Colonic mucosa (tissue), 4 donors: ENCODE measurements at regions not wholly inside any gene's neighbourhood (a gene's known extent, or its start where the extent isn't known, plus 50 kb on each side); places are given as distances from the start of the nearest gene placed in this dataset.

Source experiments
- DNase-seq: peaks from one replicate; pipeline ENCODE4 v3.0.0-alpha.2; 2020
- H3K27ac ChIP-seq: fragments of 200-600 bp; one replicate; pipeline ENCODE4 v1.8.0; 2021
- H3K27me3 ChIP-seq: fragments of 200-600 bp; one replicate; pipeline ENCODE4 v1.8.0; 2021
- H3K36me3 ChIP-seq: fragments of 200-600 bp; one replicate; pipeline ENCODE4 v1.8.0; 2021
- H3K4me1 ChIP-seq: fragments of 200-600 bp; one replicate; pipeline ENCODE4 v1.8.0; 2021; ENCODE audit warnings: mild to moderate bottlenecking
- H3K4me3 ChIP-seq: fragments of 200-600 bp; one replicate; pipeline ENCODE4 v1.8.0; 2021
- H3K9ac ChIP-seq, 2 donors: one replicate each; pipeline ENCODE4 v1.7.0; 2013; ENCODE audit warnings: control low read depth in 2 of 2, low read depth in 2 of 2, low read length in 2 of 2
- H3K9me3 ChIP-seq: fragments of 200-600 bp; one replicate; pipeline ENCODE4 v1.8.0; 2021
- intact Hi-C: fragments of 100-400 bp; cut with DNase I; formaldehyde crosslinking; loops from one replicate; pipeline ENCODE4 v1.14.1; 2022
- TF ChIP-seq, protein P1 (sequence below): fragments of 200-600 bp; IDR thresholded peaks from one replicate; pipeline ENCODE4 v1.8.0; 2022; ENCODE audit warnings: antibody characterized with exemption, mild to moderate bottlenecking
- donor health status: healthy.
- donor health status: DM: no; HTN: no; CAD: no.
- donor health status: DM: no; HTN: no; CAD: no.

DNA sequence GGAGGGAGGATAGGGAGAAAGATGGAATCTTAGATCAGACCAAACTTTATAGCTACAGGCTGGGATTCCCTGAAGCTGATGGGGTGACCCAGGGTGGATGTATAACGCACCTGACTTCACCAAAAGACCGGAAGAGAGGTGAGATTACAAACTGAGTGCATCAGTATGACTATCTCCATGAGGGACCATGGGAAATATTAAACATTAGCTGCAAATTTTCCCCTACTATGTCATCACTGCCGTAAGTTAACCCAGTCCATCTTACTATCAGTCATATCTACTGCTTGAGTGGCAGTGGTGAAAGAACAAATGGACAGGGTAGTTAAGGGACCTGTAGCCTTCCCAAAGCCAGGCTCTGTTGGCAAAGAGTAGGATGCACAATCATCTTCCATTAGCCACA, 368.3 kb downstream of the EFNA5 start:
- no peak overlapping the region for H3K9ac ChIP-seq
- TF ChIP-seq, protein P1, sequence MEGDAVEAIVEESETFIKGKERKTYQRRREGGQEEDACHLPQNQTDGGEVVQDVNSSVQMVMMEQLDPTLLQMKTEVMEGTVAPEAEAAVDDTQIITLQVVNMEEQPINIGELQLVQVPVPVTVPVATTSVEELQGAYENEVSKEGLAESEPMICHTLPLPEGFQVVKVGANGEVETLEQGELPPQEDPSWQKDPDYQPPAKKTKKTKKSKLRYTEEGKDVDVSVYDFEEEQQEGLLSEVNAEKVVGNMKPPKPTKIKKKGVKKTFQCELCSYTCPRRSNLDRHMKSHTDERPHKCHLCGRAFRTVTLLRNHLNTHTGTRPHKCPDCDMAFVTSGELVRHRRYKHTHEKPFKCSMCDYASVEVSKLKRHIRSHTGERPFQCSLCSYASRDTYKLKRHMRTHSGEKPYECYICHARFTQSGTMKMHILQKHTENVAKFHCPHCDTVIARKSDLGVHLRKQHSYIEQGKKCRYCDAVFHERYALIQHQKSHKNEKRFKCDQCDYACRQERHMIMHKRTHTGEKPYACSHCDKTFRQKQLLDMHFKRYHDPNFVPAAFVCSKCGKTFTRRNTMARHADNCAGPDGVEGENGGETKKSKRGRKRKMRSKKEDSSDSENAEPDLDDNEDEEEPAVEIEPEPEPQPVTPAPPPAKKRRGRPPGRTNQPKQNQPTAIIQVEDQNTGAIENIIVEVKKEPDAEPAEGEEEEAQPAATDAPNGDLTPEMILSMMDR = no peak
- no peak overlapping the region for H3K4me3 ChIP-seq
- intact Hi-C loops = no loop called here
- no peak for DNase-seq
- H3K36me3 ChIP-seq = no peaks in the 10 kb centered on the region
- H3K27ac ChIP-seq = no peak overlapping the region
- no peaks in the 10 kb centered on the region for H3K4me1 ChIP-seq
- no peaks in the 10 kb centered on the region for H3K27me3 ChIP-seq
- H3K9me3 ChIP-seq = no peaks in the 10 kb centered on the region

GRCh38 chr5:107301999-107302398, 368.7 kb downstream of the EFNA5 start:
- Histone ChIP-seq H3K9ac (no peak overlapping the region), H3K27ac (no peak overlapping the region), H3K36me3 (no peaks in the 10 kb centered on the region), H3K27me3 (no peaks in the 10 kb centered on the region), H3K4me3 (no peak overlapping the region), H3K4me1 (no peaks in the 10 kb centered on the region), H3K9me3 (no peaks in the 10 kb centered on the region)
- DNase-seq = no peak
- intact Hi-C loops = no loop called here
- TF ChIP-seq, protein P1 = no peak

DNA sequence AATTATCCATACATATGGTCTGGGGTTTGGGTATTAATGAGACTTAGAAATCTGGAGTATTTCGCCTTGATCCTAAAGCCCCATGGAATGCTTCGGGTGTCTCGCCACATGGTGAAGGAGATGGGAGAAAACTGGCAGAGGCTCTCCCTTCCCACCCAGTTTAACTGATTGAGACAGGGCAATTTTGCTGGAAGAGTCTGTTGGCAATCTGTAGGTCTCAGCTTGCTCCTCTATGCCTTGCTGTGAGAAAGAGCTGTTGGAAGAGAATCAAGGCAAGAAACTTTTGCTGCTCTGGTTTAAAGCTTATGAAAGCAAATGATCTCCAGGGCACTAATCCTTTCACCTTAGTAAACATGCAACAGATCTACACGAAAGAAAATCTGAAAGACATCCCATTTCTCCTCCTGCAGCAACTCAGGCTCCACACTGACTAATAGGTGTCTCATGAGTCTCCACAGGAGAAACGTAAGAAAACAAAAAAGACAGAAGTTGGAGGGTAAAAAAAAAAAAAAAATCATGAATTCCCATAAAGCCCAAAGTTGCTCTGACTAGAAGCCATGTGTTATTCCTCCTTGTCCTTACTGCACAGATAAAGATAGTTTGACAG, 369.9 kb downstream of the EFNA5 start:
- Histone ChIP-seq H3K27me3 (no peaks in the 10 kb centered on the region), H3K27ac (no peak overlapping the region), H3K9me3 (no peaks in the 10 kb centered on the region), H3K36me3 (no peaks in the 10 kb centered on the region), H3K4me3 (no peak overlapping the region), H3K9ac (no peak overlapping the region), H3K4me1 (no peaks in the 10 kb centered on the region)
- TF ChIP-seq, protein P1 = no peak
- intact Hi-C loops = no loop called here
- DNase-seq = no peak

DNA sequence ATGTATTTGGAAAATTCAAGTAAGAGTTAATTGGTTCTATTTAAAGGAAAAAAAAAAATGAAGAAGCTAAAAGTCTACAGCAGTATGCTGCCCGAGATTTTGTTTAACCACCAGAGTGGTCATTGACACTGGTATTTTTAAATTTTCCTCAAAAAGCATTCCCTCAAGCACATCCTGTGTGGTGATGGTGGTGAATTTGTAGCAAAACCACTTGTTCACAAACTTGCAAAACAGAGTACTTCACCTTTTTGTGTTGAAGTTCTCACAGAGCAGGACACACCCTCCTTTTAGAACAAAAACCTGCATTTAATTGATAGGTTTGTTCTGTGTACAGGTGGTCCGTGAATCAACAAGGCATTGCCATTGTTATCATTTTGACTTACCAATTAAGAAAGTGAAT, 374.2 kb downstream of the EFNA5 start:
- no peak overlapping the region for H3K4me3 ChIP-seq
- H3K27me3 ChIP-seq = no peaks in the 10 kb centered on the region
- intact Hi-C loops = no loop called here
- H3K9ac ChIP-seq = no peak overlapping the region
- no peaks in the 10 kb centered on the region for H3K9me3 ChIP-seq
- H3K27ac ChIP-seq = no peak overlapping the region
- TF ChIP-seq, protein P1 = no peak
- no peaks in the 10 kb centered on the region for H3K36me3 ChIP-seq
- no peaks in the 10 kb centered on the region for H3K4me1 ChIP-seq
- DNase-seq = no peak

DNA sequence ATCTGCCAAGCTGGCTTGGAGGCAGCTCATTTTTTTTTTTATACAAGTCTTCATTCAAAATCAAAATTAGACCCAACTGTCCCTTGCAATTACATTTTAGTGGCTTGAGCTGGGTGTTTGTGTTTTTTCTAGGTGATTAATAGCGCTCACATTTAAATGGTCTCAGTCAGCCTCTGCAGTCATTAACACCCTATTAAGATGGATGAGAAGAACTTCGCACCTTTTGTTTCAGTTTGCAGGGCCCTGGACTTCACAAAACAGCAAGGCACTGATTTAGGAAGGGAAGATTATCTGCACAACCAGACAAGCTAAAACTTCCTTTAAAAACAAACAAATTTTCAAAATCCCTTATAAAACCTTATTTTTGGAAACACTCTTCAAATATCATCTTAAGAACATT, 374.8 kb downstream of the EFNA5 start:
- DNase-seq = no peak

More for the DNA sequence above, 374.8 kb downstream of the EFNA5 start:
- H3K27ac ChIP-seq = no peak overlapping the region
- H3K36me3 ChIP-seq = no peaks in the 10 kb centered on the region
- H3K4me1 ChIP-seq = no peaks in the 10 kb centered on the region
- no peaks in the 10 kb centered on the region for H3K27me3 ChIP-seq
- no peak overlapping the region for H3K4me3 ChIP-seq
- H3K9ac ChIP-seq = no peak overlapping the region
- TF ChIP-seq, protein P1 = no peak
- intact Hi-C loops = no loop called here
- H3K9me3 ChIP-seq = no peaks in the 10 kb centered on the region
